GM19372 (cell line): ENCODE measurements at regions not wholly inside any gene's neighbourhood (a gene's known extent, or its start where the extent isn't known, plus 50 kb on each side); places are given as distances from the start of the nearest gene placed in this dataset.
"Not testable (repeated sequence)": the region's sequence is repeated elsewhere in the genome, so short reads cannot be mapped to it uniquely, and the experiment has no call there.

ENCODE experiments used
- ATAC-seq: cut with Tn5 transposase; IDR thresholded peaks from one replicate; pipeline ENCODE4 v1.9.1; 2021; ENCODE audit warnings: mild to moderate bottlenecking, low read depth, moderate library complexity; ENCODE audit not compliant: unreplicated experiment

DNA sequence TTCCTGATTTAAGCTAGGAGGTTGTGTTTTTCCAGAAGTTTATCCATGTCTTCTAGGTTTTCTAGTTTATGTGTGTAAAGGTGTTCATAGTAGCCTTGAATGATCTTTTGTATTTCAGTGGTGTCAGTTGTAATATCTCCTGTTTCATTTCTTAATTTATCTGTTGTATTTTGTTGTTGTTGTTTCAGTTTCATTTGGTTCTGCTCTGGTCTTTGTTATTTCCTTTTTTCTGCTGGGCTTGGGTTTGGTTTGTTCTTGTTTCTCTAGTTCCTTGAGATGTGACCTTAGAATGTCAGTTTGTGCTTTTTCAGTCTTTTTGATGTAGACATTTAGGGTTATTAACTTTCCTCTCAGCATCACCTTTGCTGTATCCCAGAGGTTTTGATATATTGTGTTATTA, 62.8 kb downstream of the SCP2D1 start:
- not testable (repeated sequence) for ATAC-seq

GRCh38 chr20:18879262-18879661, 65.7 kb downstream of the SCP2D1 start:
- no peak for ATAC-seq

- ATAC-seq: no peak
These were observed 73.2 kb downstream of the SCP2D1 start for GRCh38 chr20:18886756-18887155.

DNA sequence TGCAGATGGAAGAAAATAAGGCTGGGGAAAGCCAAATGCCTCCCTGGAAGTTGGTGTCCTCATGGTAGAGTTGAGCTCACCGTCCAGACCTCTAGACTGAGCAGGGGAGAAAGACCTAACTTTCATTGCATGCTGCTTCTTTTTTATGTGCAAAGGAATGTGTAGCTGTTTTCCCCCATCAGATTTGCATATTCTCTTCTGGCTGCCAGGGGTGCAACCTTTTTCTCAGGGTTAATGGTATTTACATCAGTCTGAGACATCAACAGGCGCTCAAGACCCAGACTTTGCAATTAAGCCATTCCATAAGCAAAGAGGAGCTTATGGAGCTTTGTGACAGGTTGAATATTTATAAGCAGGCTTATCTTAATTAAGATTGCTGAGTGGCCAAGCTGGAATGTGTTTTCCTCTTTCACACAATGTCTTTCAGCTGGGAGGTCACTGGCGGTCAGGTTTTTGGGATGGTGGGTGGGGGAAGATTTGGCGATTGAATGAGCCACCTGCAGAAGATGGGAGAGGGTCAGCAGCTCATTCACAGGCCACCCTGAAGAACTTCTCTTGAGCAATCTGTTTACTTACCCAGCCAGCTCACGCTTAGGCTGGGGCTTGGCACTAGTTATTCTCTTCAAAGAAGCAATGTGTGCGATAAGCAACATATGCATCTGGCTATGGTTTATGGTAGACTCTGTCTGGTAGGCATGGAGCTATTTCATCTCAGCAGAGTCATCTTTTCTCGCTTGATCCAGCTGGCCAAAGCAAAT, 88.6 kb downstream of the SCP2D1 start:
- no peak for ATAC-seq

GRCh38 chr20:18904192-18904591, 90.6 kb downstream of the SCP2D1 start:
- no peak for ATAC-seq

- no peak for ATAC-seq
These were observed 91.0 kb downstream of the SCP2D1 start for GRCh38 chr20:18904624-18905023.

DNA sequence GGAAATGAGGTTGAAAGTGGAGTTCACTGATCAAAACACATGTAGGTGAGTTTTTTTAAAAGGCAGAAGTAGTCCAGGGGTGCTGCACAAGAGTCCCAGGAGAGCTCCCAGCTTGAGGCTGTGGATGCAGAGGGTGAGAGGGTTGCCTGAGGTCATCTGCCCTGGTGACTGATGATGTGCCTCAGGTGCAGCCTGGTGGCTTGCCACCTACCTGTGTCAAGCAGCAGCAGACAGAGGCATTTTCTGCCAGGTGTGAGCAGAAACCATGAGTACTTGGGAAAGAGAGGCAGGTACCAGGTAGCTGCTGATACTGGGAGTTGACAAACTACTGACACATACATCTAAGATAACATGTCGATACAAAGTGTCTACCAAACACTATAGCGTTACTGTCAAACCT, 92.5 kb downstream of the SCP2D1 start:
- no peak for ATAC-seq

DNA sequence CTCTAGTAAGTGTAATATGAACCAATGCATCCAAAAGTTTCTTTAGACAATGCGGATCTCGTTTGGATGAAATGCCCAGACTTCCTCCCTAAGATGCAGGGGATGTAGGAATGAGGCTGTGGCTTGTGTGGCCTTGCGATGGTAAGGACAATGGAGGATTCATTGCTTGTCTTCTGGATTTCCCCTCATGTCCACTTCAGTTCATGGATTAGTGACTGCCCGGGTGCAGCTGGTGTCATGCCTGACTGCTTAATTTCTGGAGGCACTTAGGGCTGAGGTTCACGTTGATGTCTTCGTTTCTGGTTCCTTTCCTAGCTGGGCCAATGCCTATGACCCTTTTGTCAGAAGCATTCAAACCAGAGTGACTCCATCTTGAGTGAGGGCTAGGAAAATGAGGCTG, 93.8 kb downstream of the SCP2D1 start:
- no peak for ATAC-seq

DNA sequence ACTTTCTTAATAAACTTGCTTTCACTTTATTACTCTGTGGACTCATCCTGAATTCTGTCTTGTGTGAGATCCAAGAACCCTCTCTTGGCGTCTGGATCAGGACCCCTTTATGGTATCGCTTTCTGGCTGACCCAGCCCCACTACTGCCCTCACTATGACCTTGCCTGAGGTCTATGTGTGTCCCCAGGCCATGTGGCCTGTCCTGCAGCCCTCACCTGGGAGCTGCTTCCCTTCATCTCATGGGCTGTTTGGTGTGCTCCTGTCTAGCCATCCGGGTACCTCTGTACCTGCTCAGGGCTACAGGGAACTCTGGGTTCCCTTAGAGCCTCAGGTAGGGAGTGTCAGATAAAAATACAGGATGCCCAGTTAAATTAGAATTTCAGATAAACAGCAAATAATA, 94.5 kb downstream of the SCP2D1 start:
- no peak for ATAC-seq

DNA sequence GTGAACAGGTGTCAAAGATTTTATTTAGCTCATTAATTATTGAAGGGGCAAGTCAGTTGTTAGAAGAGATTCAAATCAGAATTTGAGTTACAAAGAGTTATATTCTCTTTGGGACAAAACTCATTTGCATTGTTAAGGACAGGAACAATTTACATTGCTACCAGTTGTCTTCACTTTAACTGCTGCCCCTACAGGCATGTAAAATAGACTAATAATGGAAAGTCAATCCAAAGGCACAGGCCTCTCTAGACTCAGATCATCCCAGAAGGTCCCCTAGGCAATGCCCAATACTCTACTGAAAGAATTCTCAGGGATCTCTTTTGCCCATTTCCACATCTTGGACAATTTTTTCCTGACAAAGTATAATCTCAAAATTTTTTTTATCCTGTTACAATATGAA, 95.7 kb downstream of the SCP2D1 start:
- no peak for ATAC-seq

- ATAC-seq: no peak
These were observed 100.1 kb downstream of the SCP2D1 start for GRCh38 chr20:18913701-18914100.

DNA sequence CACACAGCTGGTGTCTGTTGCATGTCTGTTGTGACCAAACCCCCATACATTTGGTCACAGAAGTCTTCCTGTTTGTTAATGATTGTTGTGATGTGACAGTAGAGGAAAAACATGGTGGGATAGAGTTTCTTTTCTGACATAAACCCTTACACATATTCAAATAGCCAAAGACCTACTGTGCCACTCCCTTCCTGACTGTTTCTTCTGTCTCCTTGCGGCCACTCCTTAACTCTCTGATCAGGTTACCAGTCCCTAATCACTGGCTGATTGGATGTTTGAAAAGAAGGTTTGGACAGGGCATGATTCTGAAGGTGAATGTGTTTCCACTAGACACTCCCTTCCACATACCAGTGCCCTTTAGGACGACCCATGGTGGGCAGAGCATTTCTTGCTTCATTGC, 101.2 kb downstream of the SCP2D1 start:
- ATAC-seq: no peak

DNA sequence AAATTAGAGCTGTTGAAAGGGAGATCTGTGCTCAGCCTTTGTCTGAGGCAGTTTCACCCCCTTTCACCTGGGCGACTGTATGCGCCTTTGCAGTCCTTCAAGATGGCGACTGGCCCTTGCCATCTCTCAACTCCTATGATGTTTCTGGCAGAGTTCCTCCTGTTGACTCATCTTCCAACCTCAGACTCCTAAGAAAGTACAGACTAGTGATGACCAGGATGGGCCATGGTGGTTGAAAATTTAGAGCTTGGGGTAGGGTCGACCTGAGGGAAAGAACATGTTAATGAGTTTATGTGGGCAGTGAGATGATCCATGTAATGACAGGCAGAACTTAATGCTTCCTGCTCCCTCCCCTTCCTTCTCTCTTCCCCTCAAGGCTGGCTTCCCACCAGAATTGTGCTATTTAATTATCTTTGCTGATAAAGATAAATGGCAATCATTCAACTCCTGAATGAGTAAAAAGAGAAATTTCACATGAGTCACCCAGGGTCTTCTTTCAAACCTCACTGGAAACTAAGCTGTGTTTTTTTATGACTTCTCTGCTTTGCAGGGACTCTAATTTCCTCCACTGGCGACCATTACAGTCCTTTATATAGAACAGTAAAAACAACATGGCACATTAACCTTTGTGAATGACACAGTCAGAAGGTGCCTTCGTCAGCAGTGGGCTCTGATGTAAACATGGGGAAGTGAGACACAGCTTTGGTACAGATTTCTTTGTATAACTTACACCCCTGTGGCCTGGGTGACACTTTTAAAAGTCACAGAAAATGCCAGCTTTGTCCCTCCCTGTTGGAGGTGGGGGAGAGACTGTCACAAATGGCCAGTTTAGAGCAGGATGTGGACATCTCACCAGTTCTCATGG, 103.5 kb downstream of the SCP2D1 start:
- no peak for ATAC-seq

- no peak for ATAC-seq
These were observed 106.4 kb downstream of the SCP2D1 start for GRCh38 chr20:18919996-18920395.

GRCh38 chr20:18921291-18921690, 107.7 kb downstream of the SCP2D1 start:
- ATAC-seq: no peak

DNA sequence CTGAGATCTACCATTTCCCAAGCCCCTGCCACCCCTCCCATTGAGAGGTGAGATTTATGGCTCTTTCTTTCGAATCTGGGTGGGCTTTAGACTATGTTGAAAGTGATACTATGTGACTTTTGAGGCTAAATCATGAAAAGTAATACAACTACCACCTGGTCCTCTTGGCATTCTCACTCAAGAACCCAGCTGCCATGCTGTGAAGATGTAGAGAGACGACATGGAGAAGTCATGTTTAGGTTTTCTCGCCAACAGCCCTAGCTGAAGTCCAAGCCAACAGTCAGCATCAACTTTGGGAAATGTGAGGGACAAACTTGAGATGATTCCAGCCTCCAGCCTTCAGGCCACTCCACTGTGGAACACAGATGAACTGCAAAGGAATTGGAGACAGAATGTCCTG, 108.7 kb downstream of the SCP2D1 start:
- ATAC-seq: no peak

- no peak for ATAC-seq
These were observed 109.3 kb downstream of the SCP2D1 start for GRCh38 chr20:18922898-18923297.

DNA sequence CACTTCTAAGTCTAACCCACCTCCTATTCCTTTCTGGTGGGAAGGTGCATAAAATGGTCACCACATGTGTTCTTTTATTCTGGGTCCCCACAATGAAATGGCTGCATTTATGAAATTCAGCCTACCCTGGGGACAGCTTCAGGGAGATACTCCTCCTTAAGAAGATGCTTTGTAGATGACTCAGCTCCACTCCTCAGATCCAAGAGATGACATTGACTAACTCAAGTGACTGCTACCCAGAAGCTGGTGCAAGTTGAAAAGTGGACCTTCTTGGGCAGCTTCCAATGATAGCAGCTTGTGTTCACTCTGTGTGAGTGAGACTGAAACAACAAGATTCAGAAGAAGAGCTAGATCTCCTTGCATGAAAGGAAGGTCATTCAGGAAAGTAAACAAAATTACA, 113.4 kb downstream of the SCP2D1 start:
- ATAC-seq: no peak

DNA sequence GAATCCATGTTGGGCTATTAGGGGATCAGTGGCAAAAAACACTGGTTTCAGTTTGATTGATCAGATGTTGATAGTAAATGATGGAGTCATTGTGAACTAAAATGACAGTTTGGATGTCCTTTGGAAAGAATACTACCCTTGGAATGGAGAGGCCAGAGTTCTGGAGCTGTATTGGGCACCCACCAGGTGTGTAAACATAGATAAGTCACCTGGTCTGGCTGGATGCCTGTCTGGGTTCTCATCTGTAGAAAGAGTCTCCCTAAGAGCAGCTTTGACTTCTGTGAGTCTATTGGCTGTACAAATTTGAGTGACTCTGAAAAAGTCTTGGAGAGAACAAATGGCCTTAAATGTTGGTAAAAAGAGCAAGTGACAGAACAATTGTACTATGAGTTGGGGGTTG, 115.0 kb downstream of the SCP2D1 start:
- ATAC-seq: no peak

GRCh38 chr20:18929800-18930199, 116.2 kb downstream of the SCP2D1 start:
- no peak for ATAC-seq

DNA sequence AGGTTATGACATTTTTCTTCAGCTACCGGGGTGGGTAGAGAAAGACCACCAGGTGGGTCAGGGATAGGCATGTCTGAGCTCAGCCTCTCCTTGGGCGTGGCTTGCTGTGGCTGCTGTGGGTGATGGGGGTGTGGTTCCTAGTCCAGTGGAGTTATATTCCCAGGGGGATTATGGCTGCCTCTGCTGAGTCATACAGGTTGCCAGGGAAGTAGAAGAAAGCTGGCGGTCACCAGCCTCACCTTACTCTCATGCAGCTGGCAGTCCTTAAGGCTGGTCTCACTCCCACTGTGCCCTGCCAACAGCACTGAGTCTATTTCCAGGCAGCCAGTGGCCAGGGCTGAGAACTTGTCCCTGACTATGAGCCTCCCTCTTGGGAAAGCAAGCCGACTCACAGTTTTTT, 130.0 kb downstream of the SCP2D1 start:
- no peak for ATAC-seq

DNA sequence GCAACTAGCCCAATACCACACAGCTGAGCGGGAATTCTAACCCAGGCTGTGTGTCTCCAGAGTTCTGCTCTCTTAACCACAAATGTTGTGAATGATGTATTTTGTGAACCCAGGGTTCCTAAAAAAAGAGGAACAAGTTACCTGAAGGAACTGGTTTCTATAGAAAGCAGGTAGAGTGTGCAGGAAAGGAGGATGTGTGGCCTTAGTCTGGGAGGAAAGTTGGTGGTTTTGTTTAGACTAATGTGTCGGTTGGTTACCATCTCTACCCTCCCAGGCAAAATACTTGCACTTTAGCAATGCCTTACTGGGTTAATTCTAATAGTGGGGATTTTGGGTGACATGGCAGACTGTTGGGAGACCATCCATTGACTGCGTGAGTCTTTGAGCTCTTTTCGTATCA, 143.3 kb downstream of the SCP2D1 start:
- ATAC-seq: no peak
